ENCODE measurements at regions not wholly inside any gene's neighbourhood (a gene's known extent, or its start where the extent isn't known, plus 50 kb on each side); places are given as distances from the start of the nearest gene placed in this dataset.

GRCh38 chr7:63073736-63074135 is 924.9 kb upstream of the ZNF722 start:
- H2BK120ac ChIP-seq (ENCODE audit: low read depth, low read length) = no peak overlapping the region
- no peak overlapping the region for H4K8ac ChIP-seq (ENCODE audit: low read depth, low read length)
- H3K27me3 ChIP-seq (ENCODE audit: control insufficient read depth in 3 of 3, insufficient read depth in 3 of 3, low read depth in 1 of 3, low read length in 3 of 3) = no peaks in the 10 kb centered on the region
- no peak overlapping the region for H2BK12ac ChIP-seq (ENCODE audit: low read length)
- no peak overlapping the region for H3K9ac ChIP-seq (ENCODE audit: low read depth, low read length, poor library complexity)
- H2BK15ac ChIP-seq (ENCODE audit: low read length) = no peak overlapping the region
- no peak overlapping the region for H3K18ac ChIP-seq (ENCODE audit: low read length)
- H3K4me1 ChIP-seq (ENCODE audit: control insufficient read depth in 2 of 2, insufficient read depth in 1 of 2, low read depth in 1 of 2, low read length in 2 of 2) = no peaks in the 10 kb centered on the region
- no peak for DNase-seq (ENCODE audit: low spot score)
- H2AK5ac ChIP-seq (ENCODE audit: low read depth, low read length) = no peak overlapping the region
- no peak overlapping the region for H2AFZ ChIP-seq (ENCODE audit: low read length)
- H3K23ac ChIP-seq (ENCODE audit: low read depth, low read length, poor library complexity) = no peak overlapping the region
- no peaks in the 10 kb centered on the region for H3K79me1 ChIP-seq (ENCODE audit: low read depth, low read length)
- peaks cover 0 to 45% of the 10 kb centered on the region in 2 donors for H3K9me3 ChIP-seq (replicated peaks in 1 of 2; ENCODE audit: control insufficient read depth in 2 of 2, insufficient read depth in 1 of 2, low read depth in 1 of 2, low read length in 2 of 2)
- no peak overlapping the region for H3K4me2 ChIP-seq (ENCODE audit: insufficient read depth, low read length, poor library complexity, severe bottlenecking)
- no peak overlapping the region for H3K27ac ChIP-seq (replicated peaks; ENCODE audit: low read length)
- H3K36me3 ChIP-seq (replicated peaks in 1 of 2; ENCODE audit: control insufficient read depth in 2 of 2, insufficient read depth in 2 of 2, low read length in 2 of 2) = no peaks in the 10 kb centered on the region
- no peak overlapping the region for H3K4me3 ChIP-seq (ENCODE audit: low read length in 2 of 2)
- H4K91ac ChIP-seq (ENCODE audit: low read depth, low read length, poor library complexity) = no peak overlapping the region
- H3K4ac ChIP-seq (ENCODE audit: low read length) = no peak overlapping the region
- H2BK5ac ChIP-seq (ENCODE audit: low read length) = no peak overlapping the region
- H3K14ac ChIP-seq (ENCODE audit: low read length) = no peak overlapping the region
- no CpG with 5 or more reads among the region's 1 CpG for WGBS, 2 donors (ENCODE audit: extremely low coverage in 2 of 2, insufficient read length in 2 of 2, insufficient replicate concordance in 1 of 2)

- no peak overlapping the region for H3K4ac ChIP-seq (ENCODE audit: low read length)
- peak overlapping the region in 1 of 2 donors; percentile 28 for H3K4me3 ChIP-seq (ENCODE audit: low read length in 2 of 2)
- no peaks in the 10 kb centered on the region for H3K27me3 ChIP-seq (ENCODE audit: control insufficient read depth in 3 of 3, insufficient read depth in 3 of 3, low read depth in 1 of 3, low read length in 3 of 3)
- H3K4me2 ChIP-seq (ENCODE audit: insufficient read depth, low read length, poor library complexity, severe bottlenecking) = no peak overlapping the region
- no peak overlapping the region for H2AFZ ChIP-seq (ENCODE audit: low read length)
- no peak overlapping the region for H3K27ac ChIP-seq (replicated peaks; ENCODE audit: low read length)
- H2BK15ac ChIP-seq (ENCODE audit: low read length) = no peak overlapping the region
- H2AK5ac ChIP-seq (ENCODE audit: low read depth, low read length) = no peak overlapping the region
- H3K79me1 ChIP-seq (ENCODE audit: low read depth, low read length) = no peaks in the 10 kb centered on the region
- H2BK120ac ChIP-seq (ENCODE audit: low read depth, low read length) = no peak overlapping the region
- DNase-seq (ENCODE audit: low spot score) = no peak
- H3K23ac ChIP-seq (ENCODE audit: low read depth, low read length, poor library complexity) = no peak overlapping the region
- H4K91ac ChIP-seq (ENCODE audit: low read depth, low read length, poor library complexity) = no peak overlapping the region
- no peak overlapping the region for H4K8ac ChIP-seq (ENCODE audit: low read depth, low read length)
- no peak overlapping the region for H3K18ac ChIP-seq (ENCODE audit: low read length)
- H3K4me1 ChIP-seq (ENCODE audit: control insufficient read depth in 2 of 2, insufficient read depth in 1 of 2, low read depth in 1 of 2, low read length in 2 of 2) = no peaks in the 10 kb centered on the region
- no peak overlapping the region for H3K9ac ChIP-seq (ENCODE audit: low read depth, low read length, poor library complexity)
- no peak overlapping the region for H2BK12ac ChIP-seq (ENCODE audit: low read length)
- no peak overlapping the region for H3K14ac ChIP-seq (ENCODE audit: low read length)
- peaks cover 4 to 41% of the 10 kb centered on the region in 2 donors for H3K9me3 ChIP-seq (replicated peaks in 1 of 2; ENCODE audit: control insufficient read depth in 2 of 2, insufficient read depth in 1 of 2, low read depth in 1 of 2, low read length in 2 of 2)
- no peak overlapping the region for H2BK5ac ChIP-seq (ENCODE audit: low read length)
- WGBS, 2 donors (ENCODE audit: extremely low coverage in 2 of 2, insufficient read length in 2 of 2, insufficient replicate concordance in 1 of 2) = no CpG with 5 or more reads among the region's 4 CpGs
- no peaks in the 10 kb centered on the region for H3K36me3 ChIP-seq (replicated peaks in 1 of 2; ENCODE audit: control insufficient read depth in 2 of 2, insufficient read depth in 2 of 2, low read length in 2 of 2)
Measured at GRCh38 chr7:63077841-63078240, 920.8 kb upstream of the ZNF722 start.

GRCh38 chr7:63080406-63080805 is 918.2 kb upstream of the ZNF722 start:
- H2BK12ac ChIP-seq (ENCODE audit: low read length) = no peak overlapping the region
- H3K4me1 ChIP-seq (ENCODE audit: control insufficient read depth in 2 of 2, insufficient read depth in 1 of 2, low read depth in 1 of 2, low read length in 2 of 2) = no peaks in the 10 kb centered on the region
- no peak overlapping the region for H2BK15ac ChIP-seq (ENCODE audit: low read length)
- H3K36me3 ChIP-seq (replicated peaks in 1 of 2; ENCODE audit: control insufficient read depth in 2 of 2, insufficient read depth in 2 of 2, low read length in 2 of 2) = no peaks in the 10 kb centered on the region
- H3K9ac ChIP-seq (ENCODE audit: low read depth, low read length, poor library complexity) = no peak overlapping the region
- H2BK5ac ChIP-seq (ENCODE audit: low read length) = no peak overlapping the region
- H3K14ac ChIP-seq (ENCODE audit: low read length) = no peak overlapping the region
- DNase-seq (ENCODE audit: low spot score) = no peak
- peak overlapping the region; percentile 66 for H3K4ac ChIP-seq (ENCODE audit: low read length)
- no peak overlapping the region for H3K4me3 ChIP-seq (ENCODE audit: low read length in 2 of 2)
- no peak overlapping the region for H2BK120ac ChIP-seq (ENCODE audit: low read depth, low read length)
- H2AFZ ChIP-seq (ENCODE audit: low read length) = no peak overlapping the region
- no peak overlapping the region for H3K27ac ChIP-seq (replicated peaks; ENCODE audit: low read length)
- H2AK5ac ChIP-seq (ENCODE audit: low read depth, low read length) = no peak overlapping the region
- H3K4me2 ChIP-seq (ENCODE audit: insufficient read depth, low read length, poor library complexity, severe bottlenecking) = no peak overlapping the region
- no peaks in the 10 kb centered on the region for H3K27me3 ChIP-seq (ENCODE audit: control insufficient read depth in 3 of 3, insufficient read depth in 3 of 3, low read depth in 1 of 3, low read length in 3 of 3)
- no peaks in the 10 kb centered on the region for H3K79me1 ChIP-seq (ENCODE audit: low read depth, low read length)
- H3K18ac ChIP-seq (ENCODE audit: low read length) = no peak overlapping the region
- WGBS, 2 donors (ENCODE audit: extremely low coverage in 2 of 2, insufficient read length in 2 of 2, insufficient replicate concordance in 1 of 2) = no CpG with 5 or more reads among the region's 2 CpGs
- peaks cover 4 to 36% of the 10 kb centered on the region in 2 donors for H3K9me3 ChIP-seq (replicated peaks in 1 of 2; ENCODE audit: control insufficient read depth in 2 of 2, insufficient read depth in 1 of 2, low read depth in 1 of 2, low read length in 2 of 2)
- no peak overlapping the region for H4K8ac ChIP-seq (ENCODE audit: low read depth, low read length)
- no peak overlapping the region for H3K23ac ChIP-seq (ENCODE audit: low read depth, low read length, poor library complexity)
- H4K91ac ChIP-seq (ENCODE audit: low read depth, low read length, poor library complexity) = no peak overlapping the region

GRCh38 chr7:63080831-63081230 is 917.8 kb upstream of the ZNF722 start:
- Histone ChIP-seq H2BK120ac (ENCODE audit: low read depth, low read length) (no peak overlapping the region), H3K4ac (ENCODE audit: low read length) (no peak overlapping the region), H2BK5ac (ENCODE audit: low read length) (no peak overlapping the region), H3K36me3 (replicated peaks in 1 of 2; ENCODE audit: control insufficient read depth in 2 of 2, insufficient read depth in 2 of 2, low read length in 2 of 2) (no peaks in the 10 kb centered on the region), H3K9me3 (replicated peaks in 1 of 2; ENCODE audit: control insufficient read depth in 2 of 2, insufficient read depth in 1 of 2, low read depth in 1 of 2, low read length in 2 of 2) (peaks cover 4 to 33% of the 10 kb centered on the region in 2 donors), H3K14ac (ENCODE audit: low read length) (no peak overlapping the region), H3K23ac (ENCODE audit: low read depth, low read length, poor library complexity) (no peak overlapping the region), H4K8ac (ENCODE audit: low read depth, low read length) (no peak overlapping the region), H2AK5ac (ENCODE audit: low read depth, low read length) (no peak overlapping the region), H3K79me1 (ENCODE audit: low read depth, low read length) (no peaks in the 10 kb centered on the region), H3K18ac (ENCODE audit: low read length) (no peak overlapping the region), H3K4me3 (ENCODE audit: low read length in 2 of 2) (no peak overlapping the region), H3K4me1 (ENCODE audit: control insufficient read depth in 2 of 2, insufficient read depth in 1 of 2, low read depth in 1 of 2, low read length in 2 of 2) (no peaks in the 10 kb centered on the region), H3K9ac (ENCODE audit: low read depth, low read length, poor library complexity) (no peak overlapping the region), H2BK12ac (ENCODE audit: low read length) (no peak overlapping the region), H2BK15ac (ENCODE audit: low read length) (no peak overlapping the region), H3K4me2 (ENCODE audit: insufficient read depth, low read length, poor library complexity, severe bottlenecking) (no peak overlapping the region), H2AFZ (ENCODE audit: low read length) (no peak overlapping the region), H3K27me3 (ENCODE audit: control insufficient read depth in 3 of 3, insufficient read depth in 3 of 3, low read depth in 1 of 3, low read length in 3 of 3) (no peaks in the 10 kb centered on the region), H3K27ac (replicated peaks; ENCODE audit: low read length) (no peak overlapping the region), H4K91ac (ENCODE audit: low read depth, low read length, poor library complexity) (no peak overlapping the region)
- no peak for DNase-seq (ENCODE audit: low spot score)
- WGBS, 2 donors (ENCODE audit: extremely low coverage in 2 of 2, insufficient read length in 2 of 2, insufficient replicate concordance in 1 of 2) = no CpG with 5 or more reads among the region's 4 CpGs
